ENCODE measurements at regions not wholly inside any gene's neighbourhood (a gene's known extent, or its start where the extent isn't known, plus 50 kb on each side); places are given as distances from the start of the nearest gene placed in this dataset.

GRCh38 chr14:97916100-97916499 is 1118.9 kb downstream of the VRK1 start:
- TF ChIP-seq POLR2AphosphoS5 (IDR thresholded peaks at IDR 0.05; ENCODE audit: low read depth), result no peak
- no peak for TF ChIP-seq SPI1 (IDR thresholded peaks at IDR 0.05; ENCODE audit: borderline replicate concordance, low read depth)
- no peak for TF ChIP-seq CTCF (IDR thresholded peaks at IDR 0.05; ENCODE audit: insufficient read depth, low read length)
- TF ChIP-seq, protein P1, sequence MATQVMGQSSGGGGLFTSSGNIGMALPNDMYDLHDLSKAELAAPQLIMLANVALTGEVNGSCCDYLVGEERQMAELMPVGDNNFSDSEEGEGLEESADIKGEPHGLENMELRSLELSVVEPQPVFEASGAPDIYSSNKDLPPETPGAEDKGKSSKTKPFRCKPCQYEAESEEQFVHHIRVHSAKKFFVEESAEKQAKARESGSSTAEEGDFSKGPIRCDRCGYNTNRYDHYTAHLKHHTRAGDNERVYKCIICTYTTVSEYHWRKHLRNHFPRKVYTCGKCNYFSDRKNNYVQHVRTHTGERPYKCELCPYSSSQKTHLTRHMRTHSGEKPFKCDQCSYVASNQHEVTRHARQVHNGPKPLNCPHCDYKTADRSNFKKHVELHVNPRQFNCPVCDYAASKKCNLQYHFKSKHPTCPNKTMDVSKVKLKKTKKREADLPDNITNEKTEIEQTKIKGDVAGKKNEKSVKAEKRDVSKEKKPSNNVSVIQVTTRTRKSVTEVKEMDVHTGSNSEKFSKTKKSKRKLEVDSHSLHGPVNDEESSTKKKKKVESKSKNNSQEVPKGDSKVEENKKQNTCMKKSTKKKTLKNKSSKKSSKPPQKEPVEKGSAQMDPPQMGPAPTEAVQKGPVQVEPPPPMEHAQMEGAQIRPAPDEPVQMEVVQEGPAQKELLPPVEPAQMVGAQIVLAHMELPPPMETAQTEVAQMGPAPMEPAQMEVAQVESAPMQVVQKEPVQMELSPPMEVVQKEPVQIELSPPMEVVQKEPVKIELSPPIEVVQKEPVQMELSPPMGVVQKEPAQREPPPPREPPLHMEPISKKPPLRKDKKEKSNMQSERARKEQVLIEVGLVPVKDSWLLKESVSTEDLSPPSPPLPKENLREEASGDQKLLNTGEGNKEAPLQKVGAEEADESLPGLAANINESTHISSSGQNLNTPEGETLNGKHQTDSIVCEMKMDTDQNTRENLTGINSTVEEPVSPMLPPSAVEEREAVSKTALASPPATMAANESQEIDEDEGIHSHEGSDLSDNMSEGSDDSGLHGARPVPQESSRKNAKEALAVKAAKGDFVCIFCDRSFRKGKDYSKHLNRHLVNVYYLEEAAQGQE (IDR thresholded peaks at IDR 0.05; ENCODE audit: insufficient replicate concordance, low read depth), result no peak
- TF ChIP-seq GABPA (IDR thresholded peaks at IDR 0.05; ENCODE audit: low read depth), result no peak
- Histone ChIP-seq H3K27me3 (ENCODE audit: insufficient read depth, poor library complexity, severe bottlenecking) (no peaks in the 10 kb centered on the region), H3K27ac (replicated peaks) (no peak overlapping the region), H3K4me3 (replicated peaks; ENCODE audit: insufficient read depth, low read length) (no peak overlapping the region)
- DNase-seq (ENCODE audit: low read depth in 1 of 2, low spot score in 1 of 2), result no peak

- no peak for DNase-seq (ENCODE audit: low read depth in 1 of 2, low spot score in 1 of 2)
- Histone ChIP-seq H3K27me3 (ENCODE audit: insufficient read depth, poor library complexity, severe bottlenecking) (no peaks in the 10 kb centered on the region), H3K4me3 (replicated peaks; ENCODE audit: insufficient read depth, low read length) (no peak overlapping the region), H3K27ac (replicated peaks) (no peak overlapping the region)
- no peak for TF ChIP-seq CTCF (IDR thresholded peaks at IDR 0.05; ENCODE audit: insufficient read depth, low read length)
- TF ChIP-seq GABPA (IDR thresholded peaks at IDR 0.05; ENCODE audit: low read depth), result no peak
- TF ChIP-seq, protein P1 (IDR thresholded peaks at IDR 0.05; ENCODE audit: insufficient replicate concordance, low read depth), result no peak
- no peak for TF ChIP-seq POLR2AphosphoS5 (IDR thresholded peaks at IDR 0.05; ENCODE audit: low read depth)
- no peak for TF ChIP-seq SPI1 (IDR thresholded peaks at IDR 0.05; ENCODE audit: borderline replicate concordance, low read depth)
Observed at GRCh38 chr14:97916669-97917568, 1119.7 kb downstream of the VRK1 start.

- DNase-seq (ENCODE audit: low read depth in 1 of 2, low spot score in 1 of 2), result no peak
- H3K27ac ChIP-seq (replicated peaks), result no peak overlapping the region
- no peak overlapping the region for H3K4me3 ChIP-seq (replicated peaks; ENCODE audit: insufficient read depth, low read length)
- no peak for TF ChIP-seq POLR2AphosphoS5 (IDR thresholded peaks at IDR 0.05; ENCODE audit: low read depth)
- no peak for TF ChIP-seq GABPA (IDR thresholded peaks at IDR 0.05; ENCODE audit: low read depth)
- no peak for TF ChIP-seq SPI1 (IDR thresholded peaks at IDR 0.05; ENCODE audit: borderline replicate concordance, low read depth)
- no peak for TF ChIP-seq CTCF (IDR thresholded peaks at IDR 0.05; ENCODE audit: insufficient read depth, low read length)
- no peaks in the 10 kb centered on the region for H3K27me3 ChIP-seq (ENCODE audit: insufficient read depth, poor library complexity, severe bottlenecking)
Observed at GRCh38 chr14:97920201-97920600, 1123.0 kb downstream of the VRK1 start.
